Cerebellar cortex (tissue), 1 donor: ENCODE measurements at regions not wholly inside any gene's neighbourhood (a gene's known extent, or its start where the extent isn't known, plus 50 kb on each side); places are given as distances from the start of the nearest gene placed in this dataset.
A peak's percentile ranks its signal among the peaks of the same experiment; 100 is the strongest.
"Not testable (repeated sequence)": the region's sequence is repeated elsewhere in the genome, so short reads cannot be mapped to it uniquely, and the experiment has no call there.

Source experiments
- DNase-seq: peaks from one replicate; pipeline ENCODE4 v3.0.0-alpha.2; 2015; ENCODE audit warnings: low spot score

DNA sequence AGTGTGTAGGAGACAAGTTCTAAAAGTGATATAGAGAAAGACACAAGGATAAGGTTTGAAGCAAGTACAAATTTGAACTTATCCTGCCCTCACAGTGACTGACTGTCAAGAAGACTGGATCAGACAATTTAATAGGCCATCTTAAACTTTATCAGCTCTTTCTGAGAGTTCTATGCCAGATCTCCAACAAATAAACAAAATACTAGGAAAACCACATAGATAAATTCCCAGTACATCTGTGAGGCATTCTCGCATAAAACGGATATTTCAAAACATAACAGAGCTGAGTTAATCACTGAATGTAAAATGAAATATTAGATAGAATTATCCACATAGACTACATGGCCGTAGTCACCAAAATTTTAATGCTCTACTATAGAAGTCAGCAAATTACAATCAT is 120.9 kb upstream of the LUZP2 start:
- DNase-seq, result no peak

DNA sequence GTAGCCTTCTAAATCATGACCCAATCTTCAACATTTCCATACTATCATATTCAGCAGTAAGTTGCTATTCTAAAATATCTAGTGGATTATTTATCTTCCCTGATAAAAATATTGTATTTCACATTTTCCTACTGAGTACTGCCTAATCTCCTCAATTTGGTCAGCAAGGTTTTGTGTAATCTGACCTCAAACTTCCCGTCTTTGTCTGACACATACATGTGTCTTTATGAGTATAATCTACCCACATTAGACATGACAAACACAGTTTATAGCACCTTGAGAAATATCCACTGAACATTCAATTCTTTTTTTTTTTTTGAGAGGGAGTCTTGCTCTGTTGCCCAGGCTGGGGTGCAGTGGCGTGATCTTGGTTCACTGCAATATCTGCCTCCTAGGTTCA is 113.7 kb upstream of the LUZP2 start:
- no peak for DNase-seq

DNA sequence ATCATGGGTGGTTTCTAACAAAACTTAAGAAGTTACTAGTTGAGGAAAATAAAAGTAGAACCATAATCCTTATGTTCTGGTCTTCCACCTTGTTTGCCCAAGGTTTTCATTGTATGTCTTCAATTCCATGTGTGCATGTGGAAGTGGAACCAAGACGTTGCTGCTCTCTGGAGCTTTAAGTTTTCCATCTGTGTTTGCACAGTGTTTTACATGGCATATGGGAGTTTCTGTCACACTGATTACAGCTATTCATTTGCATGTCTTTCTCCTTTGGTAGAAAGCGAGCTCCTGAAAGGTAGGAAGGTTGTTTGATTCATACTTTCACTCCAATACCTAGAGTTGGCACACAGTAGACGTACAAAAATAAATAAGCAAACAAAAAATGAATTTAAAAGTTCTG is 112.6 kb upstream of the LUZP2 start:
- no peak for DNase-seq

DNA sequence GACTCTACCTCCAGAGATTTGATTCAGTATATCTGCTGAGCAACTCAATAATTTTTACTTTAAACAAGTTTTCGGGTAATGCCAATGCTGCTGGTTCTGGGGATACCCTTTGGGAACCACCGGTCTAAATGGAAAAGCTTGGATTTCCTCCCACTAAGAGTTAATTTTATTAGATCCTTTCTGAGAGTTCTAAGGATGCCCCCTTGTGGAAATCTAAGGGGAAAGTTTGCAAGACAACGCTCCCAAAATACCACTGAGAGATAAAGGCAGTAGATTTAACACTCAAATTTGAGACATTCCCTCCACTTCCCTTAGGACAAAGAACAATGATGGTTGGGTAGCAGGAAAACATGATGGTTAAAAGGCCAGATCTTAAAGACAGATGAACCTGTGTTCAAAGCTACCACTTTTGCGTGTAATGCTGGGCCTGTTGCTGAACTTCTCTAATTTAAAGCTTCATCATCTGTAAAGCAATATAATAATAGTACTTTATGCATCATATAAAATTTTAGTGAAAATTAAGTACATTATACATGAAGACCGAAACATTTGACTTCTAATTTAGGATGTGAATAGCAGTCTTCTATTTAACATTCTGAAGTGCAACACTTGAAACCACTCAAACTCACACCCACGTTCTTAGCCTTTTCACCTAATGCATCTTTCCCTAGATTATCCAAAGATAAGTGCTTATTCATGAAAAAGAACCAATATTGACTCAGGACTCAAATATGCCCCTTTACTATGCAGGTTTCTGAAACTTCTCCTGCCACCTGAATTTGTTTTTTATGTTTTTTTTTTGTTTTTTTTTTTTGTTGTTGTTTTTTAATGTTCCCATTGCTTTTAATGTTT is 110.1 kb upstream of the LUZP2 start:
- peak; percentile 2 for DNase-seq

DNA sequence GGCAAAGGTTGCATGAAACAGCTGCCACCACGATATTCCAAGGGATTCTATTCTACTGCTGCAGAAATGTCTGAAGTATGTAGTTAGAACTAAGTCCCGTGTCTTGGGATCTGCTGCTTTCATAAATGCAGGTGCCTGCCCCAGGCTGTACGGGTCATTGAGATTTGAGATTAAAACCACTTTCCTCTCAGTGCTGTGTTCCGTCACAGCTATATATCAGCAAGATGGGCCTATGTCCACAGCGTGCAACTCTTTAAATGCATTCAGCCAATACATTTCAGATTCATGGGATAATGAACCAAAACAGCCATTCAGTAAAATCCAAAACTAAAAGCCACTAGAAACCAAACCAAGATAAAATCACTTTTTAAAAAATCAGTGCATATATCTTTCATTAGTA is 107.3 kb upstream of the LUZP2 start:
- no peak for DNase-seq

DNA sequence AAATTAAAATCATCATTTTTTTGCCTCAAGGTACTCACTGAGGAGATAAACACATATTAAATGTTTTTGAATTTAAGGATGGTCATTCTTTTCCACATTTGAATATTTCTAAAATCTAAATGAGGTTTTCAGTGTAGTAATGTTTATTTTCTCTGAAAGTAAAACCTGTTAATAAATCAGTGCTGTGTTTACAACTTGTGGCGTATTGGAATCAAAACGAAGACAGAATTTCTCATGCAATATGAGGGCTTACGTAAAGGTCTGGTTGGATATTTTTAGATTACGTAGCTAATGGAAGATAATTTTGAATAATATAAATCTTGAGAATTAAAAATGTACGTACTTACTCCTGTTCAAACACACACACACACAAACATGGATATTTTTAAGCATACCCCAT is 106.8 kb upstream of the LUZP2 start:
- DNase-seq, result no peak

DNA sequence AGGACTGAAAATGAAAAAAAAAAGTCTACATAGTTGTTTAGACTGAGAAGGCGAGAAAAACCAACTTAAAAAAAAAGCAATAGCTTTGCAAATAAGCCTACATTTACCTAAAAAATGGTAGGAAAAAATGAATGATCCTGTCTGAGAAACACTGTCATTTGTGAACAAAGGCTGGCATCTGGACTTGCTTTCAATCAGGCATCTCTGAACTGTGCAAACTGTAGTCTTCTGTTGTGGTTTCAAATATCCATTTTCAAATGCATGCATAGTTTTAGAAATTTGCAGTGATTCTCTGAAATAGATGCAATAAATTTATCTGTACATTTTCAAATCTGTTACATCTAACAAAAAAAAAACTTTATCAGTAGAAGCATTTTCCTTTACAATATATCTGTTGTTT is 106.1 kb upstream of the LUZP2 start:
- DNase-seq, result no peak

DNA sequence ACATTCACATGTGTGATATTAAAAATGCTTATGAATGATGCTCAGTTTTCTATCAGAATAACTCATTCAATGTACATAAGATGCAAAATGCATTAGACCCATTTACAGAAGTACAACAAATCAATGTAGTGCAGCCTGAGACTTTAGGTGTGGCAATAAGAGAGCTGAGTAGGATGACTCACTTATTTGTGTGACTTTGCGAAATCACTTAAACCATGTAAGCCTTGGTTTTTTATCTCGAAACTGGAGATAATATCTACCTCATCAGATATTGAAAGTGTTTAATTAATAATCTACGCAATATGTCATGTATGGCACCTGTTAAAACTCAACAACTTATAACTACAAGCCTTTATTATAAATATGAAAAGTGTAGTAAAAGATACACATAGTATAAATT is 105.7 kb upstream of the LUZP2 start:
- DNase-seq, result no peak

DNA sequence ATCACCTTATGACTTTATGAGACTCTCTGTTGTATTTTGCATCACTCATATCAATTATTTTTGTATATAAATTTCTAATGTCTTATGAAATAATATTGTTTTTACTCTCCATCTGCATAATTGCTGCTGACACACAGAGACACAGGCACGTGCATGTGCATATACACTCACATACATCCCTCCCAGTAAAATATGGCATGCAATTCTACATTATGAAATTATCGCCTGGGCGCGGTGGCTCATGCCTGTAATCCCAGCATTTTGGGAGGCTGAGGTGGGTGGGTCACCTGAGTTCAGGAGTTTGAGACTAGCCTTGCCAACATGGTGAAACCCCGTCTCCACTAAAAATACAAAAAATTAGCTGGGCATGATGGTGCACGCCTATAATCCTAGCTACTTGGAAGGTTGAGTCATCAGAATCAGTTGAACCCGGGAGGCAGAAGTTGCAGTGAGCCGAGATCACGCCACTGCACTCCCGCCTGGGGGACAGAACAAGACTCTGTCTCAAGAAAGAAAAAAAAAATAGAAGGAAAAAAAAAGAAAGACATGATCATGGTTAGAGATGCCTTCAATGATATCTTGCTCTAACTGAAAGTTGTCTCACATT is 96.7 kb upstream of the LUZP2 start:
- DNase-seq, result no peak

DNA sequence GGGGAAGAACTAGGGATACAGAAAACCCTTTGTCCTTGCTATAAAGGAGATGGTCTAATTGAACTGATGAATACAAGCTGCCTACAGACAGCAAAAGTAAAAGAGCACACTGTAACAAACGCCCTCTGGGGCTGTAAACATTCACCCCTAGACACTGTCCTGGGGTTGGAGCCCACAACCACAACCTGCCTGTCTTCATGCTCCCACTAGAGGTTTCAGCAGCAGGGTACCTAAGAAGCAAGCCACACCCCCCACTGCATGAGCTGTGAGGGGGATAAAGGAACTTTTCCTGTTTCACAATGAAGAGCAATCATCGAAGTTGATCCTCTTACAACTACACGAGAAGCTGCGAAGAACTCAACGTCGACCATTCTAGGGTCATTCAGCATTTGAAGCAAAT is 90.5 kb upstream of the LUZP2 start:
- no peak for DNase-seq

DNA sequence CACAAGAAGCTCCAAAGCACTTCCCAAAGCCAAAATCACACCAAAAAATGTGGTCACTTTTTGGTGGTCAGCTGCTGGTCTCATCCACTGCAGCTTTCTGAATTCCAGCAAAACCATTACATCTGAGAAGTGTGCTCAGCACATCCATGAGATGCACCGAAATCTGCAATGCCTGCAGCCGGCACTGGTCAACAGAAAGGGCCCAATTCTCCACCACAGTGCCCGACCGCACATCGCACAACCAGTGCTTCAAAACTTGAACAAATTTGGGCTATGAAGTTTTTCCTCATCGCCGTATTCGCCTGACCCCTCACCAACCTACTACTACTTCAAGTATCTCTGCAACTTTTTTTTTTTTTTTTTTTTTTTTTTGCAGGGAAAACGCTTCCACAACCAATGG is 89.9 kb upstream of the LUZP2 start:
- no peak for DNase-seq

DNA sequence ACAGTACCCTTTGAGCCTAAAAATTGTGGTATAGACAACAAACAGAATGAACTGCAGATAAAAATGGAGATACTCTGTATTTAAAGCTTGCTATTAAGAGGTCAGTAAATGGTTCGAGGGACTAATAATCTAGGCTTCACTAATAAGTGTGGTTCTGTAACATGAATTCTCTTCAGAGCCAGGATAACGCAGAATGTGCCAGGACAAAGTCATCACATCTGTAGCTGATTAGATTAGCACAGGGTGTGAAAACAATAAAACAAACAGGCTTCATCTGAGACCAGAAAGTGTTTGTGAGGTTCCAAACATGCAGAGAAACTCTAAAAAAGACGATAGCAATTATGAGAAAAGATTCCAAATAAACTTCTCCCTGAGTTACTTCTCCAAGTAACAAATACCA is 89.1 kb upstream of the LUZP2 start:
- no peak for DNase-seq

DNA sequence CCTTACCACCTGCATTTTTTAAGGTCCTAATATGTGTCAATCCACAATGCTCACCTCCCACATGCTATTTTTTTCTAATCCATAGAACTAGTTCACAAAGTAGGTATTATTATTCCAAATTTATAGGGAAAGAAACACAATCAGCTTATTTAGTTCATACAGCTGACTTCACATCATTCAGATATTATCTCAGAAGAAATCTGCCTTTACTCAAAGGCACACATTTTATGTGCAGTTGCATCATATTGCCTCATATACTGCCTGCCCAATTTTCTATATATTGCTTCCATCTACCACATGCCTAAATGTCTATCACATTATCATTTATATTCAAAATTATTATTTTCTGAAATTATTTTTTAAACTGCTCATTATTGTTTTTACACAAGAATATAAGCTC is 88.7 kb upstream of the LUZP2 start:
- no peak for DNase-seq

DNA sequence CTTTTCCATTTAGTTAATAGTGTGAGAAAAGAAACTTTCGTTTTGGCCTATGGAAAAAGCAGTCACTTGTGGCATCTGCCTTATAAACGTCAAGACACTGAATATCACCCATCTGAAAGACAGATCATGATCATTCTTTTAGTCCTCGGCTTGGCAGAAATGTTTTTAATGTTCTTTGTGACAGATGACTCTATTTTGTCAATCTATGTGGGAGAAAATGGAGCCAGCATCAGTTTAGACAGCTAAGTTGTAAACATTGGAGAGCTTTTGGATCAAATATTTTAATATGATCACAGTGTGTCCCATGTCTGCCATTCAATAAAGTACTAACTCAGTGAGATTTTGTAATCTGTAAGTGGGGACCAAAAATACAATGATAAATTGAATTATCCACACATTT is 85.1 kb upstream of the LUZP2 start:
- no peak for DNase-seq

DNA sequence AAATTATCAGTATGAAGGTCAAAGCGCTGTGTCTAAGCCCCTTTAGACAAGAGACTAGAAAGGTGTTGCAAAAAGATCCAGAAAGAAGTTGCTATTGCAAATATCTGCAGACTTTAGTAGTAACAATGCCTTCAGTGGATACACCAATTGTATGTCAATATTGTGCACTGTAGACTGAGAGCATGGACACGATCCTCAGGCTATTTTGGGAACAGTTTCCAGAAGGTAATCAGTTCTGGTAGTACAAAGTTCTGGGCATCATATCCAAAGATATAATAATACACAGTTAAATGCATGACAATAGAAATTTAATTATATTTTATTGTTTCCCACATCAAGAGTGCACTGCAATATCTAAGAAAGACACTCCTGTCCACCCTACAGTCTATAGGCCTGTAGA is 84.1 kb upstream of the LUZP2 start:
- no peak for DNase-seq

DNA sequence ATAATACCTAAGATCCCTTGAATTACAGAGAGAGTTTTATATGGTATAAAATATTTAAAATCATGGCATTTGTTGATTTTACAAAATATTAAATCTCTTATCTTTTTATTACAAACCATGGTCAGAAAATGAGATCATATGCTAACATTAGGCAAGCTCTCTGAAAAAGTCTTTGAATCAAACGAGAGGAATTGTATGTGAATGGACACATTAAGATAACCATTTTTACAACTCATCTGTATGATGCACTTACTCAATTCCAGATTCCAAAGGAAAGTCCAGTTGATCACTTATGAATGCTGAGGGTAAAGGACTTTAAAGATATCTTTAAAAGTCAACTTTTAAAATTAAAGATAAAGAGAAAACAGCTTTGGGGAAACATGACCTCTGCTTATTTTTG is 83.5 kb upstream of the LUZP2 start:
- DNase-seq, result no peak

DNA sequence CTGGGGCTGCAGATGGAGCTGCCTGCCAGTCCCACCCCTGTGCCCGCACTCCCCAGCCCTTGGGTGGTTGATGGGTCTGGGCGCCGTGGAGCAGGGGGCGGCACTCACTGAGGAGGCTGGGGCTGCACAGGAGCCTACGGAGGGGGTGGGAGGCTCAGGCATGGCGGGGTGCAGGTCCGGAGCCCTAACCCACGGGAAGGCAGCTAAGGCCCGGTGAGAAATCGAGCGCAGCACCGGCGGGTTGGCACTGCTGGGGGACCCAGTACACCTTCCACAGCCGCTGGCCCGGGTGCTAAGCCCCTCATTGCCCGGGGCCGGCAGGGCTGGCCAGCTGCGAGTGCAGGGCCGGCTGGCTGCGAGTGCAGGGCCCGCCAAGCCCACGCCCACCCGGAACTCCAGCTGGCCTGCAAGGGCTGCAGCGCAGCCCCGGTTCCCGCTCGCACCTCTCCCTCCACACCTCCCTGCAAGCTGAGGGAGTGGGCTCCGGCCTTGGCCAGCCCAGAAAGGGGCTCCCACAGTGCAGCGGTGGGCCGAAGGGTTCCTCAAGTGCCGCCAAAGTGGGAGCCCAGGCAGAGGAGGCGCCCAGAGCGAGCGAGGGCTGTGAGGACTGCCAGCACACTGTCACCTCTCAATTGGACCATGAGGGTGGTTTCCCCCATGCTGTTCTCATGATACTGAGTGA is 80.8 kb upstream of the LUZP2 start:
- not testable (repeated sequence) for DNase-seq

DNA sequence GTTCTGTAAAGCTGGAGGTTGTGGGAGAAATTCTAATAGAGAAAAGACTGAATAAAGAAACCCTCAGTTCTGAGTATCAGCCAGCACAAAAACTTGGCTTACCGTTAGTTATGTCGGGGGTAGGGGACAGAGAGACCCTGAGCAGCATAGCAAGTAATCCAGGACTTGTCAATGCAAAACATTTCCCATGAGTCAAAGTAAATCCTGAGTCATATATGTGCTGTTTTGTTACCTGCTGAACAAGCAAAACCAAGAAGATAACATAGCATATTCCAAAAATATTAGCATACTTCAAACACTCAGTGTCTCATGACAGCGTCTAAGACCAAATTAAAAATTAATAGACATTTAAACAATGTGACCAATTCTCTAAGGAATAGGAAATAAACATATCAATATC is 75.1 kb upstream of the LUZP2 start:
- DNase-seq, result no peak

DNA sequence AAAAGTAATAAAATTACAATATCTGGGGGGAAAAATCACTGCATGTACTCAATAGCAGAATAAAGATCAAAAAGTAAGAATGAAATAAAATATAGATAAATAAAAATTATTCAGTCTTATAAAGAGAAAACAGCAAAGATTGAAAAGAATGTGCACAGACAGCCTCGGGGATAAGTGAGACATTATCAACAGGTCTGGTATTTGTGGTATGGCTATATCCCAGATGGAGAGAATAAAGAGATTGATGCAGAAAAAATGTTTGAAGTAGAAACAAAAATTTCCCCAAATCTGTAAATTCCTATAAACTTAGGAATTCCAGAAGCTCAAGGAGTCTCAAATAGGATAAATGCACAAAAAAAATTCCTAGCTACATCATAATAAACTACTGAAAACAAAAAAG is 74.5 kb upstream of the LUZP2 start:
- no peak for DNase-seq

DNA sequence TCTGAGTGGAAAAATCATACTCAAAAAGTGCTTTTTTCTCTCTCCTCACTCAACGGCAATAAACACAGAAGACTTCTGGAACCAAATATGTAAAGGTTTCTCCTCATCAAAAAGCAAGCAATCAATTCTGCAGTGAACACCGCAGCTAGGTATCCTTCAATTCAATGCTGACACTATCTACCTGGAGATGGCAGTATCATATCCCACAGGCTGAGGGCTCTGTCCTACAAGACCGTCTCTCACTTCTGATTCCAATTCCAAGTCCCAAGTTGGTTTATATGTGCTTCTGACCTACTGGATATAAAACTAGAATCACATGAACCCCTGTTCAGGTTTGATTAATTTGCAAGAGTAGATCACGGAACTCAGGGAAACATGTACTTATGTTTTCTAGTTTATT is 59.7 kb upstream of the LUZP2 start:
- DNase-seq, result no peak
